ENCODE measurements at regions not wholly inside any gene's neighbourhood (a gene's known extent, or its start where the extent isn't known, plus 50 kb on each side); places are given as distances from the start of the nearest gene placed in this dataset.

DNA sequence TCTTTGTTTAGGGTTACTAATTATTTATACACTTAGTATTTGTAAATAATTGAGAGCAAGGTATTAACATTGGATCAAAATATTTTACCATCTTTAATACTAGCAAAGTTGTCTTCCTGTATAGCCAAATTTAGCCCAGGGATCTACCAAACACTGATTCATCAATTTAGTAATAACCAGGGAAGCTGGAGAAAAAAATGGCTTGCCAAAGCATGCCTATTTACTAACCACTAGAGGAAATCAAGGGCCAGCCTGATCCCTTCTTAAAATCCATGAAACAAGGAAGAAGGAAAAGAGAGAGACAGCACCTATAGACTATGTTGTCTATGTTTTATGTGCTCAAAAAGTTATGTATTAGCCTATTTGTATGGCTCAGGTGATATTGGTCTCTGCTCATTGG, 450.3 kb upstream of the GJE1 start:
- no peak for TF ChIP-seq RAD21 (conservative IDR thresholded peaks at IDR 0.05)
- TF ChIP-seq POLR2AphosphoS5 (IDR thresholded peaks at IDR 0.05), result no peak
- no peak for TF ChIP-seq EZH2 (IDR thresholded peaks at IDR 0.05; ENCODE audit: borderline replicate concordance, insufficient read depth, low read length, poor library complexity, severe bottlenecking)
- TF ChIP-seq, protein P1, sequence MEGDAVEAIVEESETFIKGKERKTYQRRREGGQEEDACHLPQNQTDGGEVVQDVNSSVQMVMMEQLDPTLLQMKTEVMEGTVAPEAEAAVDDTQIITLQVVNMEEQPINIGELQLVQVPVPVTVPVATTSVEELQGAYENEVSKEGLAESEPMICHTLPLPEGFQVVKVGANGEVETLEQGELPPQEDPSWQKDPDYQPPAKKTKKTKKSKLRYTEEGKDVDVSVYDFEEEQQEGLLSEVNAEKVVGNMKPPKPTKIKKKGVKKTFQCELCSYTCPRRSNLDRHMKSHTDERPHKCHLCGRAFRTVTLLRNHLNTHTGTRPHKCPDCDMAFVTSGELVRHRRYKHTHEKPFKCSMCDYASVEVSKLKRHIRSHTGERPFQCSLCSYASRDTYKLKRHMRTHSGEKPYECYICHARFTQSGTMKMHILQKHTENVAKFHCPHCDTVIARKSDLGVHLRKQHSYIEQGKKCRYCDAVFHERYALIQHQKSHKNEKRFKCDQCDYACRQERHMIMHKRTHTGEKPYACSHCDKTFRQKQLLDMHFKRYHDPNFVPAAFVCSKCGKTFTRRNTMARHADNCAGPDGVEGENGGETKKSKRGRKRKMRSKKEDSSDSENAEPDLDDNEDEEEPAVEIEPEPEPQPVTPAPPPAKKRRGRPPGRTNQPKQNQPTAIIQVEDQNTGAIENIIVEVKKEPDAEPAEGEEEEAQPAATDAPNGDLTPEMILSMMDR (IDR thresholded peaks at IDR 0.05; ENCODE audit: poor library complexity, severe bottlenecking), result no peak
- TF ChIP-seq, protein P2, sequence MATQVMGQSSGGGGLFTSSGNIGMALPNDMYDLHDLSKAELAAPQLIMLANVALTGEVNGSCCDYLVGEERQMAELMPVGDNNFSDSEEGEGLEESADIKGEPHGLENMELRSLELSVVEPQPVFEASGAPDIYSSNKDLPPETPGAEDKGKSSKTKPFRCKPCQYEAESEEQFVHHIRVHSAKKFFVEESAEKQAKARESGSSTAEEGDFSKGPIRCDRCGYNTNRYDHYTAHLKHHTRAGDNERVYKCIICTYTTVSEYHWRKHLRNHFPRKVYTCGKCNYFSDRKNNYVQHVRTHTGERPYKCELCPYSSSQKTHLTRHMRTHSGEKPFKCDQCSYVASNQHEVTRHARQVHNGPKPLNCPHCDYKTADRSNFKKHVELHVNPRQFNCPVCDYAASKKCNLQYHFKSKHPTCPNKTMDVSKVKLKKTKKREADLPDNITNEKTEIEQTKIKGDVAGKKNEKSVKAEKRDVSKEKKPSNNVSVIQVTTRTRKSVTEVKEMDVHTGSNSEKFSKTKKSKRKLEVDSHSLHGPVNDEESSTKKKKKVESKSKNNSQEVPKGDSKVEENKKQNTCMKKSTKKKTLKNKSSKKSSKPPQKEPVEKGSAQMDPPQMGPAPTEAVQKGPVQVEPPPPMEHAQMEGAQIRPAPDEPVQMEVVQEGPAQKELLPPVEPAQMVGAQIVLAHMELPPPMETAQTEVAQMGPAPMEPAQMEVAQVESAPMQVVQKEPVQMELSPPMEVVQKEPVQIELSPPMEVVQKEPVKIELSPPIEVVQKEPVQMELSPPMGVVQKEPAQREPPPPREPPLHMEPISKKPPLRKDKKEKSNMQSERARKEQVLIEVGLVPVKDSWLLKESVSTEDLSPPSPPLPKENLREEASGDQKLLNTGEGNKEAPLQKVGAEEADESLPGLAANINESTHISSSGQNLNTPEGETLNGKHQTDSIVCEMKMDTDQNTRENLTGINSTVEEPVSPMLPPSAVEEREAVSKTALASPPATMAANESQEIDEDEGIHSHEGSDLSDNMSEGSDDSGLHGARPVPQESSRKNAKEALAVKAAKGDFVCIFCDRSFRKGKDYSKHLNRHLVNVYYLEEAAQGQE (IDR thresholded peaks at IDR 0.05; ENCODE audit: borderline replicate concordance), result no peak
- no peak for TF ChIP-seq TAF1 (IDR thresholded peaks at IDR 0.05; ENCODE audit: low read depth)
- TF ChIP-seq EP300 (conservative IDR thresholded peaks at IDR 0.05; ENCODE audit: poor library complexity, severe bottlenecking), result no peak
- TF ChIP-seq MXI1 (conservative IDR thresholded peaks at IDR 0.05; ENCODE audit: poor library complexity, severe bottlenecking), result no peak

All from neural cell (in vitro differentiated cells).